Panc1 (cell line): ENCODE measurements at regions not wholly inside any gene's neighbourhood (a gene's known extent, or its start where the extent isn't known, plus 50 kb on each side); places are given as distances from the start of the nearest gene placed in this dataset.

Experiments
- SIN3A ChIP-seq: IDR thresholded peaks from 2 replicates; pipeline ENCODE4 v1.6.1; 2012; ENCODE audit warnings: low read depth, mild to moderate bottlenecking, low read length, moderate library complexity, borderline replicate concordance; ENCODE audit not compliant: insufficient read depth
- TF ChIP-seq, protein P1 (sequence below): fragments of 450-650 bp; IDR thresholded peaks from 2 replicates; pipeline ENCODE4 v1.5.1; 2017; ENCODE audit warnings: mild to moderate bottlenecking

DNA sequence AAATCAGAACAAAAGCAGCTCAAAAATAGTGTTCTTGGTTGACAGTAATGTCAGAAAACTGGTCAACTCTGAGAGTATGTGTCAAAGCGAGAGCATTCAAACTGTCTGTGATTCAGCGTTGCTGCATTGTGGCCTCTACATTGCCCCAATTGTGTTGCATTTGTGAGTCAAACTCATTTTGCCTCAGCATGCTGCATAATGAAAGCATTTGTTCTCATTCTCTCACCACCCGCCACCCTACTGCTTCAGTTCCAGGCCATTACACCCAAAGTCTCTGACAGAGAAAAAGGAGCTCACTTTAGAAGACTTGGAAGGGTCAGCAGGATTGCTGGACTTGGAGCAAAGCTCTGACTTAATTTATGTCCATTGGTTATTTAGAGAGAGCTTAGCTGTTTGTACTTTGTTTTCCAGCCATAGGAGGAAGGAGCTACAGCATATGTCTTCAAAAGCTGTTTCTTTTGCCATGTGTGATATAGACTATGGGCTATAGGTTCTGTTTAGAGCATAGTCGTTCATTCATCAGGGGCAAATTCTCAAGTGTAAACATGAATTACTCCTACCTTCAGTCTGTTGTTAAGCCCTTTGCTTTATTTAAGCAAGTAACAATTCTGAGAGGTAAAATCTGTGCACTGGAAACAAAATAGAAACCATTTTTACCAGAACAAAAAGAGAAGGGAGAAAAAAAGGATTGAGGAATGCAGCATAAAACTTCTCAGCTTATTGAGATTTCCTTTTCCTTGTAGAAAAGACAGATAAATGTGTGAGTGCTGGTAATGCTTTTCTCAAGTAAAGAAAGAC is 153.4 kb upstream of the ANK2 start:
- TF ChIP-seq, protein P1, sequence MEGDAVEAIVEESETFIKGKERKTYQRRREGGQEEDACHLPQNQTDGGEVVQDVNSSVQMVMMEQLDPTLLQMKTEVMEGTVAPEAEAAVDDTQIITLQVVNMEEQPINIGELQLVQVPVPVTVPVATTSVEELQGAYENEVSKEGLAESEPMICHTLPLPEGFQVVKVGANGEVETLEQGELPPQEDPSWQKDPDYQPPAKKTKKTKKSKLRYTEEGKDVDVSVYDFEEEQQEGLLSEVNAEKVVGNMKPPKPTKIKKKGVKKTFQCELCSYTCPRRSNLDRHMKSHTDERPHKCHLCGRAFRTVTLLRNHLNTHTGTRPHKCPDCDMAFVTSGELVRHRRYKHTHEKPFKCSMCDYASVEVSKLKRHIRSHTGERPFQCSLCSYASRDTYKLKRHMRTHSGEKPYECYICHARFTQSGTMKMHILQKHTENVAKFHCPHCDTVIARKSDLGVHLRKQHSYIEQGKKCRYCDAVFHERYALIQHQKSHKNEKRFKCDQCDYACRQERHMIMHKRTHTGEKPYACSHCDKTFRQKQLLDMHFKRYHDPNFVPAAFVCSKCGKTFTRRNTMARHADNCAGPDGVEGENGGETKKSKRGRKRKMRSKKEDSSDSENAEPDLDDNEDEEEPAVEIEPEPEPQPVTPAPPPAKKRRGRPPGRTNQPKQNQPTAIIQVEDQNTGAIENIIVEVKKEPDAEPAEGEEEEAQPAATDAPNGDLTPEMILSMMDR, result no peak
- TF ChIP-seq SIN3A, result no peak
